DOHH2 (cell line): ENCODE measurements at regions not wholly inside any gene's neighbourhood (a gene's known extent, or its start where the extent isn't known, plus 50 kb on each side); places are given as distances from the start of the nearest gene placed in this dataset.

Experiments
- H3F3A ChIP-seq: fragments of 200-600 bp; sonication (generic), shearing (Covaris generic); 2 replicates; pipeline ENCODE4 v1.6.0; 2016; ENCODE audit warnings: antibody characterized with exemption, mild to moderate bottlenecking; ENCODE audit not compliant: control insufficient read depth, insufficient read depth
- H3K27ac ChIP-seq: fragments of 200-600 bp; sonication (generic); 2 replicates; pipeline ENCODE4 v1.5.1; 2014; ENCODE audit warnings: low read depth, mild to moderate bottlenecking, low read length, moderate library complexity
- H3K27me3 ChIP-seq: fragments of 200-600 bp; sonication (generic); 2 replicates; pipeline ENCODE4 v1.6.1; 2014; ENCODE audit warnings: mild to moderate bottlenecking, low read length, mixed read lengths; ENCODE audit not compliant: control insufficient read depth
- H3K36me3 ChIP-seq: fragments of 200-600 bp; sonication (generic); 2 replicates; pipeline ENCODE4 v1.6.1; 2014; ENCODE audit warnings: mild to moderate bottlenecking, low read length, moderate library complexity, mixed read lengths; ENCODE audit not compliant: control insufficient read depth
- H3K4me1 ChIP-seq: fragments of 200-600 bp; sonication (generic); 2 replicates; pipeline ENCODE4 v1.6.1; 2014; ENCODE audit warnings: mild to moderate bottlenecking, low read length, mixed read lengths; ENCODE audit not compliant: control insufficient read depth
- H3K4me2 ChIP-seq: fragments of 200-600 bp; sonication (generic); 2 replicates; pipeline ENCODE4 v1.6.0; 2014; ENCODE audit warnings: mild to moderate bottlenecking, low read length, moderate library complexity
- H3K4me3 ChIP-seq: fragments of 200-600 bp; sonication (generic); 2 replicates; pipeline ENCODE4 v1.5.1; 2014; ENCODE audit warnings: mild to moderate bottlenecking, low read length, mixed read lengths
- H3K79me2 ChIP-seq: fragments of 200-600 bp; sonication (generic); 2 replicates; pipeline ENCODE4 v1.6.1; 2014; ENCODE audit warnings: mild to moderate bottlenecking, low read length, mixed read lengths; ENCODE audit not compliant: control insufficient read depth
- H3K9me2 ChIP-seq: fragments of 200-600 bp; sonication (generic); replicated peaks from 2 replicates; pipeline ENCODE4 v1.6.1; 2014; ENCODE audit warnings: mild to moderate bottlenecking, low read length, mixed read lengths; ENCODE audit not compliant: control insufficient read depth
- H3K9me3 ChIP-seq: fragments of 200-600 bp; sonication (generic); 2 replicates; pipeline ENCODE4 v1.6.1; 2014; ENCODE audit warnings: antibody characterized with exemption, low read length, mixed read lengths; ENCODE audit not compliant: control insufficient read depth, insufficient read depth
- H4K20me1 ChIP-seq: fragments of 200-600 bp; sonication (generic); 2 replicates; pipeline ENCODE4 v1.6.0; 2014; ENCODE audit warnings: low read depth, mild to moderate bottlenecking, antibody characterized with exemption, low read length, moderate library complexity; ENCODE audit not compliant: control insufficient read depth, insufficient read depth
- CTCF ChIP-seq: fragments of 200-600 bp; sonication (generic); IDR thresholded peaks from one replicate; pipeline ENCODE4 v1.5.1; 2014; ENCODE audit warnings: antibody characterized with exemption, mild to moderate bottlenecking, low read depth, low read length; ENCODE audit not compliant: poor library complexity, severe bottlenecking
- EZH2phosphoT487 ChIP-seq: fragments of 200-600 bp; sonication (generic); IDR thresholded peaks from 2 replicates; pipeline ENCODE4 v1.6.1; 2017; ENCODE audit warnings: borderline replicate concordance, mild to moderate bottlenecking, antibody characterized with exemption, low read length, moderate library complexity, mixed read lengths

DNA sequence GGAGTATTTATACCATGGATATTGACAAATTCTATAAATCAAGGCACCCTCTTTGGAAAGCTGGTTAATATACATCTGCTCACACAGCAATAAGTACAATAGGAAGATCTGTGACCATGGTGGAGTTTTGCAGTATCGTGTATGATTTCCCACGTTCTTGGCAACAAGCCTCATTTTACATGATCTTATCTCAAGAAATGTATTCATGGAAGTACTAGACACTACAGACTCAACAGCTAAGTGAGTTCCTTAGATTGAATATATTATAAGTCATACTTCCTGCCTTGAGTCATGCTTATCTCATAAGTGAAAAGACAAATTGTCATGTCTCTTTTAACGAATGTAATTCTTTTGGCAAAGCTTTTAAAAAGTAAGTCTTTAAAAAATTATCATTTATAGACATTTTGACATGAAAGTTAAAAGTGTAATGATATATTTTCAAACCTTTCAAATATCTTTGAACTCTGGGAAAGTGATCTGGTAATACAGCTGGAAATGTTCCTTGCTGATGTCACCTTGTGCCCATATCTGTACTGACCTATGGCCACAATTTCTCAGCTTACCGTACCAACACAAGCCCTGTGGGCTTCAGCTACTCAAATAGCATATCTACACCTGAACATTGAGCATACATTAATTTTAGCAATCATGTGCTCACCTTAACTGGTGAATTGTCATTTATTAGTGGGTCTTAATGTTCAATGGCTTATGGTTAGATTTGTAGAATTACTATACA lies 130.3 kb upstream of the TMC3 start:
- H3F3A ChIP-seq, result no peaks in the 10 kb centered on the region

DNA sequence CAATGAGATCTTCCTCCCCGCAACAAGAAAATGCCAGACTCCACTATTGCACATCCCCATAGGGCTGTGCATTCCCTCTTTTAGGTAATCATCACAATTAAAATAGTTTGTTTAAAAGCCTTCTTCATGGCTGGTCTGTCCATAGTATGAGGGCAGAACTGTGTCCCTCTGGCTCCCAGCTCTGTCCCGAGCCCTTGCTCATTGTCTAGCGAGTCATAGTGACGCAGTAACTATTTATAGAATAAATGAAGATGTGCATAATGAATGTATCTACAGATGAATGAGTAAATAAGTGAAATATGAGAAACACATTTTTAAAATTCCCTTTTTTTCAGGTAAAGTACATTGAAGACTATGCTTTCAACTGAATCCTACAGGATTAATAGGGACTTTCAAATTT lies 128.4 kb upstream of the TMC3 start:
- no peaks in the 10 kb centered on the region for H3K79me2 ChIP-seq
- H3K4me2 ChIP-seq, result no peak overlapping the region
- no peaks in the 10 kb centered on the region for H3K4me1 ChIP-seq
- no peaks in the 10 kb centered on the region for H4K20me1 ChIP-seq
- no peaks in the 10 kb centered on the region for H3K9me2 ChIP-seq
- H3K27ac ChIP-seq, result no peak overlapping the region
- H3K36me3 ChIP-seq, result no peaks in the 10 kb centered on the region
- no peaks in the 10 kb centered on the region for H3K27me3 ChIP-seq
- TF ChIP-seq EZH2phosphoT487, result no peak
- TF ChIP-seq CTCF, result no peak
- H3K9me3 ChIP-seq, result no peaks in the 10 kb centered on the region
- no peak overlapping the region for H3K4me3 ChIP-seq
- H3F3A ChIP-seq, result no peaks in the 10 kb centered on the region

More for the DNA sequence above, 130.3 kb upstream of the TMC3 start:
- Histone ChIP-seq H3K4me1 (no peaks in the 10 kb centered on the region), H3K27ac (no peak overlapping the region), H3K9me3 (no peaks in the 10 kb centered on the region), H3K9me2 (no peaks in the 10 kb centered on the region), H3K4me2 (no peak overlapping the region), H3K4me3 (no peak overlapping the region), H4K20me1 (no peaks in the 10 kb centered on the region), H3K79me2 (no peaks in the 10 kb centered on the region), H3K27me3 (no peaks in the 10 kb centered on the region), H3K36me3 (no peaks in the 10 kb centered on the region)
- TF ChIP-seq EZH2phosphoT487, result no peak
- no peak for TF ChIP-seq CTCF

- H3K79me2 ChIP-seq, result no peaks in the 10 kb centered on the region
- TF ChIP-seq CTCF, result no peak
- TF ChIP-seq EZH2phosphoT487, result no peak
- H3F3A ChIP-seq, result no peaks in the 10 kb centered on the region
Measured at GRCh38 chr15:81500081-81500480, 126.1 kb upstream of the TMC3 start.

More at GRCh38 chr15:81500081-81500480, 126.1 kb upstream of the TMC3 start:
- H3K27me3 ChIP-seq, result no peaks in the 10 kb centered on the region
- no peak overlapping the region for H3K4me2 ChIP-seq
- no peaks in the 10 kb centered on the region for H3K4me1 ChIP-seq
- no peak overlapping the region for H3K27ac ChIP-seq
- no peak overlapping the region for H3K4me3 ChIP-seq
- no peaks in the 10 kb centered on the region for H3K9me3 ChIP-seq
- no peaks in the 10 kb centered on the region for H4K20me1 ChIP-seq
- no peaks in the 10 kb centered on the region for H3K36me3 ChIP-seq
- H3K9me2 ChIP-seq, result no peaks in the 10 kb centered on the region
